Endothelial cell of umbilical vein (primary cell): ENCODE measurements at regions not wholly inside any gene's neighbourhood (a gene's known extent, or its start where the extent isn't known, plus 50 kb on each side); places are given as distances from the start of the nearest gene placed in this dataset.

ENCODE experiments used
- CTCF ChIP-seq, 2 donors: IDR thresholded peaks; 1 replicate in 1 of 2; 2 replicates in 1 of 2; pipeline ENCODE4 v1.5.1; 2011; ENCODE audit warnings: low read length in 2 of 2, mild to moderate bottlenecking in 2 of 2, moderate library complexity in 2 of 2, control low read depth in 1 of 2, inconsistent platforms in 1 of 2, low read depth in 1 of 2; ENCODE audit not compliant: insufficient read depth in 1 of 2; ENCODE audit errors: extremely low read depth in 1 of 2
- EZH2 ChIP-seq: IDR thresholded peaks from 2 replicates; pipeline ENCODE4 v1.6.1; 2012; ENCODE audit warnings: borderline replicate concordance, low read depth, mild to moderate bottlenecking, moderate library complexity, low read length, inconsistent platforms; ENCODE audit not compliant: severe bottlenecking
- FOS ChIP-seq: IDR thresholded peaks from 2 replicates; pipeline ENCODE4 v1.6.1; 2011; ENCODE audit warnings: mild to moderate bottlenecking, low read length, moderate library complexity, borderline replicate concordance; ENCODE audit not compliant: insufficient read depth
- JUN ChIP-seq: IDR thresholded peaks from 2 replicates; pipeline ENCODE4 v1.6.1; 2011; ENCODE audit warnings: borderline replicate concordance, low read depth; ENCODE audit not compliant: insufficient read length, insufficient read depth
- MYC ChIP-seq: IDR thresholded peaks from one replicate; pipeline ENCODE4 v1.6.1; 2011; ENCODE audit warnings: mild to moderate bottlenecking, low read depth, low read length
- POLR2A ChIP-seq: IDR thresholded peaks from 2 replicates; pipeline ENCODE4 v1.6.1; 2012; ENCODE audit warnings: low read depth, mild to moderate bottlenecking, control low read depth, low read length
- POLR2AphosphoS5 ChIP-seq: IDR thresholded peaks from 2 replicates; pipeline ENCODE4 v1.6.1; 2012; ENCODE audit warnings: low read depth, mild to moderate bottlenecking, control low read depth, low read length, moderate library complexity; ENCODE audit not compliant: insufficient read depth

GRCh38 chr12:113719911-113720591, 246.1 kb downstream of the RBM19 start:
- TF ChIP-seq CTCF (IDR thresholded peaks at IDR 0.05; ENCODE audit: extremely low read depth in 1 of 2, insufficient read depth in 1 of 2, low read depth in 1 of 2, low read length in 2 of 2) (no peak), POLR2AphosphoS5 (no peak), MYC (no peak), FOS (no peak), POLR2A (no peak), EZH2 (no peak), JUN (no peak)
